Common myeloid progenitor, CD34-positive (primary cell): ENCODE measurements at regions not wholly inside any gene's neighbourhood (a gene's known extent, or its start where the extent isn't known, plus 50 kb on each side); places are given as distances from the start of the nearest gene placed in this dataset.

ENCODE experiments used
- CTCF ChIA-PET: fragments of 350-600 bp; sonication (Branson Sonifier 250); formaldehyde crosslinking; loops from one replicate; lab custom pipeline; 2021; ENCODE audit warnings: antibody characterized with exemption; lab: Charles Lee
- POLR2A ChIA-PET: fragments of 350-600 bp; sonication (Branson Sonifier 250); formaldehyde crosslinking; loops from one replicate; lab custom pipeline; 2021; ENCODE audit warnings: antibody characterized with exemption; lab: Charles Lee
- DNase-seq, 3 donors: peaks; one replicate each; pipeline versions ENCODE4 v3.0.0 to v3.0.0-alpha.2; 2013
- H3K27ac ChIP-seq, 2 experiments: 1 replicate in 1 of 2; 2 replicates in 1 of 2; pipeline ENCODE4 v1.7.0; 2013; ENCODE audit warnings: inconsistent platforms in 2 of 2, low read length in 2 of 2, mild to moderate bottlenecking in 2 of 2, low read depth in 1 of 2, moderate library complexity in 1 of 2; ENCODE audit not compliant: severe bottlenecking in 2 of 2, insufficient read depth in 1 of 2, poor library complexity in 1 of 2
- H3K27me3 ChIP-seq, 5 experiments: replicated peaks in 2 of 5; 1 replicate in 3 of 5; 2 replicates in 2 of 5; pipeline versions ENCODE4 v1.6.1 to v1.7.0; 2013; ENCODE audit warnings: low read length in 4 of 5, mild to moderate bottlenecking in 2 of 5, moderate library complexity in 2 of 5, inconsistent platforms in 1 of 5; ENCODE audit not compliant: insufficient read depth in 5 of 5, control insufficient read depth in 4 of 5
- H3K36me3 ChIP-seq, 4 experiments: 1 replicate in 2 of 4; 2 replicates in 2 of 4; pipeline versions ENCODE4 v1.6.1 to v1.7.0; 2013; ENCODE audit warnings: low read length in 3 of 4, control low read depth in 1 of 4, mild to moderate bottlenecking in 1 of 4; ENCODE audit not compliant: control insufficient read depth in 4 of 4, insufficient read depth in 4 of 4
- H3K4me1 ChIP-seq, 4 experiments: 1 replicate in 3 of 4; 2 replicates in 1 of 4; pipeline versions ENCODE4 v1.6.1 to v1.7.1; 2013; ENCODE audit warnings: low read length in 3 of 4, mild to moderate bottlenecking in 3 of 4, control low read depth in 1 of 4, inconsistent platforms in 1 of 4, moderate library complexity in 1 of 4; ENCODE audit not compliant: control insufficient read depth in 4 of 4, insufficient read depth in 4 of 4; ENCODE audit errors: control extremely low read depth in 1 of 4
- H3K4me3 ChIP-seq, 7 experiments: 1 replicate in 4 of 7; 2 replicates in 3 of 7; pipeline versions ENCODE4 v1.5.1 to v1.7.0; 2013; ENCODE audit warnings: mild to moderate bottlenecking in 7 of 7, low read length in 6 of 7, moderate library complexity in 6 of 7, inconsistent platforms in 2 of 7, low read depth in 2 of 7, control low read depth in 1 of 7; ENCODE audit not compliant: insufficient read depth in 4 of 7, control insufficient read depth in 1 of 7; ENCODE audit errors: extremely low read depth in 1 of 7
- H3K9me3 ChIP-seq, 5 experiments: 1 replicate in 4 of 5; 2 replicates in 1 of 5; pipeline versions ENCODE4 v1.6.1 to v1.7.1; 2013; ENCODE audit warnings: low read length in 4 of 5, mild to moderate bottlenecking in 2 of 5, inconsistent platforms in 1 of 5, low read depth in 1 of 5, moderate library complexity in 1 of 5; ENCODE audit not compliant: control insufficient read depth in 4 of 5, insufficient read depth in 2 of 5; ENCODE audit errors: control extremely low read depth in 1 of 5
- WGBS: methylation state at CpG from one replicate; pipeline ENCODE4 v1.1.5; 2013; ENCODE audit not compliant: insufficient coverage; 5-methylcytosine and 5-hydroxymethylcytosine counted together

DNA sequence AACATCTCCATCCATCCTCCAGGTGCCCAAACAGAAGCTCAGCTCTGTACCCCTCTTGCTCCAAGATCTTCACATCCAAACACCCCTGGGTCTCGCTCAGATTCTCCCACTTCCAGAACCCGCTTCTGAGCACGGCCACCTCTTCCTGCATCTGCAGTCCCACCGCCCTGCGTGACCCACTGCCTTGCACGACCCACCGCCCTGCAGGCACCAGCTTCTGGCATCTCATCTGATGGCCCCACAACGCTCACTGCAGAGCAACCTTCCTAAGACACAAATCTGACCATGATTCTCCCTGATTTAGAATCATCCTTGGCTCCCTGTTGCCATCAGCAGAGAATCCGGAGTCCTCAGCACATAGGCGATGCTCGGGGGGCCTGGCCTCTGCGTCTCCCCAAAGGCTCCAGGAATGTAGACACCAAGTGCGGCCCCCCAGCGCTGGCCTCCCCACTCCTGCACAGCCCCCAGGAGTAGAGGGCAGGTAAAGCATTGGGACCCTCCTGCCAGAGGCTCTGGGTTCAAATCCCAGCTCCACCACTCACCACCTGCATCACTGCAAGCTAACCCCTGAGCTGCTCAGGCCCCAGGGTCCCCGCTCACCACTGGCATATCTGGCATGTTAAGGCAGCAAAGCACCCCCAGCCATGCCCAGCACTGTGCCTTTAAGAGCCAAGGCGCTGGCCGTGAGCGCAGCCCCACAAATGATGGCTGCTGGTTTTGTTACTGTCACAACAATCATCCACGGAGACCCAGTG is 459.3 kb downstream of the BRD1 start:
- Histone ChIP-seq H3K27ac (no peak overlapping the region), H3K4me1 (no peaks in the 10 kb centered on the region), H3K27me3 (peaks cover 0 to 43% (median 6%) of the 10 kb centered on the region in 5 experiments), H3K36me3 (no peaks in the 10 kb centered on the region), H3K9me3 (peaks cover 0 to 8% (median 0%) of the 10 kb centered on the region in 5 experiments), H3K4me3 (no peak overlapping the region)
- DNase-seq = no peak
- POLR2A ChIA-PET = no interaction called here
- 92% methylated on average over 17 of the region's 19 CpGs for WGBS
- CTCF ChIA-PET = no interaction called here

DNA sequence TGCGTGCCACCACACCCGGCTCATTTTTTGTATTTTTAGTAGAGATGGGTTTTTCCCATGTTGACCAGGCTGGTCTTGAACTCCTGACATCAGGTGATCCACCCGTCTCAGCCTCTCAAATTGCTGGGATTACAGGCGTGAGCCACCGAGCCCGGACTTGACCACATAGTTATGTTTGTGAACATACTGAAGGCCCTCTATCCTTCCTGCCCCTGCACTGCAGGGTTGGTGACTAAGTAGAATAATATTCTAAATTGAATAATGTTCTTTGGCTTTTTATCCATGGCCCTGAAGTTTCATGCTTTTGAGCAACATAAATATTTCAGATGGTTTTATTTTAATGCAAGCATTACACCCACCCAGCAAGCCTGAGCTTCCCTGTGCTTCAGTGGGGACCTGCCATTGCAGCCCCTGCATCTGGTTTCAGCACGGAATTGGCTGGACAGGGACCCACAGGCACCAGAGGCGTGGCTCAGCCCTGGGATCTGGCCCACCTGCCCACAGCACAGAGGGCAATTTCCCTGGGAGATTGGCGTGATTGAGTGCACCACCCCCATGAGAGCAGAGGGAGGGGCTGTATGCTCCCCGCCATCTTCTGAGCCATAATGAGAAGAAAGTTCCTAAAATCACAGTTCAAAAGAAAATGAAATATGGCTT is 460.5 kb downstream of the BRD1 start:
- H3K27me3 ChIP-seq = peaks cover 0 to 39% (median 5%) of the 10 kb centered on the region in 5 experiments
- H3K4me3 ChIP-seq = no peak overlapping the region
- no peak for DNase-seq
- H3K36me3 ChIP-seq = no peaks in the 10 kb centered on the region
- H3K27ac ChIP-seq = no peak overlapping the region
- ChIA-PET CTCF (no interaction called here), POLR2A (no interaction called here)
- no peaks in the 10 kb centered on the region for H3K4me1 ChIP-seq
- peaks cover 0 to 10% (median 0%) of the 10 kb centered on the region in 5 experiments for H3K9me3 ChIP-seq
- 73% methylated on average over 6 of the region's 10 CpGs for WGBS

DNA sequence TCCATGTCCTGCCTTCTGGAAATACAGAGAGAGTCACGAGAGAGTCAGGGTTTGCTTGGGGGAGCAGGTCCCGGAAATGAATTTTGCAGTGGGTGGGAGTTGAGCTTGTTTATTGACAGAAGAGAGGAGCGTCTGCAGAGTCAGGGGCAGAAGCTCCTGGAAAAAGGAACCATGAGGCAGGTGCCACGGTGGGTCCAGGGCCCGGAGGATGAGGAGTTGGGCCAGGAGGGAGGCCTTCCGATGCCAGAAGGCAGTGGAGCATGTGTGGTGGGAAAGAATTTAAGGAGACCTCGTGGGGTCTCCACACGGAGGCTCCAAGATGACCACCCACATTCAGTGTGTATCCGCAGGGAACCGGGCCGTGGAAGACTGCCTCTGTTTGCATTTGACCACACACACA is 461.2 kb downstream of the BRD1 start:
- WGBS = 100% methylated on average over 2 of the region's 11 CpGs
- Histone ChIP-seq H3K27me3 (peaks cover 0 to 40% (median 9%) of the 10 kb centered on the region in 5 experiments), H3K4me3 (no peak overlapping the region), H3K27ac (no peak overlapping the region), H3K4me1 (no peaks in the 10 kb centered on the region), H3K9me3 (peaks cover 0 to 10% (median 0%) of the 10 kb centered on the region in 5 experiments), H3K36me3 (no peaks in the 10 kb centered on the region)
- ChIA-PET CTCF (no interaction called here), POLR2A (no interaction called here)
- no peak for DNase-seq

DNA sequence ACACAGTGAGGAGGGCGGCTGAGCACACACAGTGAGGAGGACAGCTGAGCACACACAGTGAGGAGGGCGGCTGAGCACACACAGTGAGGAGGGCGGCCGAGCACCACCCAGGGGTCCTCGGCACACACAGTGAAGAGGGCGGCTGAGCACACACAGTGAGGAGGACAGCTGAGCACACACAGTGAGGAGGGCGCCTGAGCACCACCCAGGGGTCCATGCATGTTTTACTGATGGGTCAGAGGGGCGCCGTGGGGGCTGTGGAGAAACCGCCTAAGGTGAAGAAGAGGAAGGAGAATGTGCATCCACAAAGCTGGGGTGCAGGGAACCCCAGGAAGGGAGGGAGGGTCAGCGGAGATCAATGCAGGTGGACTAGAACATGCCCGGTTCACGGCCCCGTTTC is 461.8 kb downstream of the BRD1 start:
- Histone ChIP-seq H3K27ac (no peak overlapping the region), H3K36me3 (no peaks in the 10 kb centered on the region), H3K4me1 (no peaks in the 10 kb centered on the region), H3K4me3 (no peak overlapping the region), H3K9me3 (peaks cover 0 to 10% (median 0%) of the 10 kb centered on the region in 5 experiments), H3K27me3 (peaks cover 0 to 38% (median 9%) of the 10 kb centered on the region in 5 experiments)
- ChIA-PET CTCF (no interaction called here), POLR2A (no interaction called here)
- 90% methylated on average over 14 of the region's 14 CpGs for WGBS
- DNase-seq = no peak

DNA sequence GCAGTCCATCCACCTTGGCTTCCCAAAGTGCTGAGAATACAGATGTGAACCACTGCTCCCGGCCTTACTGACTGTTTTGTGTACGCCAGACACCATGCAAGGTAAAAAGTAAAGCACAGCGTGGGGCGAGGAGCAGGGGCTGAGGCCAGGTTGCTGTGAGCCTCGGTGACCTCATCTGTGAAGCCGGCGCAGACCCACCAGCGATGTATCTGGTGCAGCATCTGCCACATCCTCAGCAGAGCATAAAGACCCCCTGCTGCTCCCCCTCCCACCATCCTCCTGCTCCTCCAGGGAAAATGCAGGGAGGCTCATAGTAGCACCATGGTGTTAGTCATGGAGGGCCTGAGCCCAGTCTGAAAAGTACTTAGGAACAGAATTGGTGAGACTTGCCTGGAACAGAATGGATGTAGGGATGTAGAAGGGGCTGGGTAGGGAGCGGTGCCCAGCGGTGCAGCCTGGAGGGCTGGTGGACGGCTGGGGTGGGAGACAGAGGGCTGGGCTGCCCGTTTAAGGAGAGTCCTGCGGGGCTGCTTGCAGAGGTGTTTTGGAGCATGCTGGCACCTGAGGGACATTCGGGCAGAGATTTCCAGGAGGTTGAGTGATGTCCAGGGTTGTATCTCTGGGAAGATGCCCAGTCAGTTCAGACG is 462.4 kb downstream of the BRD1 start:
- POLR2A ChIA-PET = no interaction called here
- WGBS = 97% methylated on average over 15 of the region's 15 CpGs

DNA sequence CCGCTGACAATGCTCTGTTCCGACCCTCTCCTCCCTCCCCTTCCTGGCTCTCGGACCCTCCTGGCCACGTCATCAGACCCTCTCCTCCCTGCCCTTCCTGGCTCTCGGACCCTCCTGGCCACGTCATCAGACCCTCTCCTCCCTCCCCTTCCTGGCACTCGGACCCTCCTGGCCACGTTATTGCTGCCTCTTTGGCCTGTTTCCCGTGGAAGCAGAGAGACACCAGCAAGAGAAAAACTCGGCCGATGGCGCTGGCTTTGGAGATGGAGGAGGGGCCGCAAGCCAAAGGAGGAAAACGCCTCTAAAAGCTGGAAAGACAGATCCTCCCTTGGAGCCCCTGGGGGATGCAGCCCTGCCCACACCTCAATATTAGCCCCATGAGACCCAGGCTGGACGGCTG is 463.3 kb downstream of the BRD1 start:
- Histone ChIP-seq H3K27me3 (peaks cover 4 to 36% (median 12%) of the 10 kb centered on the region in 5 experiments), H3K4me3 (no peak overlapping the region), H3K36me3 (no peaks in the 10 kb centered on the region), H3K9me3 (peaks cover 0 to 10% (median 0%) of the 10 kb centered on the region in 5 experiments), H3K27ac (no peak overlapping the region), H3K4me1 (no peaks in the 10 kb centered on the region)
- no peak for DNase-seq
- CTCF ChIA-PET = no interaction called here
- POLR2A ChIA-PET = no interaction called here
- 96% methylated on average over 7 of the region's 15 CpGs for WGBS

More for the DNA sequence above, 462.4 kb downstream of the BRD1 start:
- CTCF ChIA-PET = no interaction called here
- Histone ChIP-seq H3K27me3 (peaks cover 5 to 38% (median 14%) of the 10 kb centered on the region in 5 experiments), H3K36me3 (no peaks in the 10 kb centered on the region), H3K27ac (no peak overlapping the region), H3K9me3 (peaks cover 0 to 10% (median 0%) of the 10 kb centered on the region in 5 experiments), H3K4me1 (no peaks in the 10 kb centered on the region), H3K4me3 (no peak overlapping the region)
- DNase-seq = no peak
